ENCODE measurements at regions not wholly inside any gene's neighbourhood (a gene's known extent, or its start where the extent isn't known, plus 50 kb on each side); places are given as distances from the start of the nearest gene placed in this dataset.

GRCh38 chr5:120098902-120099535 is 365.1 kb upstream of the PRR16 start:
- no peak for DNase-seq
- TF ChIP-seq POLR2AphosphoS5 (IDR thresholded peaks at IDR 0.05) (no peak), CTCF (IDR thresholded peaks at IDR 0.05) (no peak), EP300 (IDR thresholded peaks at IDR 0.05) (no peak), POLR2A (IDR thresholded peaks at IDR 0.05) (no peak)
- Histone ChIP-seq H3K36me3 (no peaks in the 10 kb centered on the region), H3K4me1 (no peaks in the 10 kb centered on the region), H3K27ac (no peak overlapping the region), H3K9me3 (no peaks in the 10 kb centered on the region), H3K4me3 (no peak overlapping the region), H3K27me3 (no peaks in the 10 kb centered on the region)
- 56 to 69% methylated on average over 5 of the region's 5 CpGs for WGBS, 2 donors
- intact Hi-C loops (cut with DNase I) = no loop called here

- no peak overlapping the region for H3K27ac ChIP-seq
- no peaks in the 10 kb centered on the region for H3K4me1 ChIP-seq
- DNase-seq = no peak
- no peaks in the 10 kb centered on the region for H3K36me3 ChIP-seq
- no peaks in the 10 kb centered on the region for H3K9me3 ChIP-seq
- intact Hi-C loops (cut with DNase I) = no loop called here
- no peaks in the 10 kb centered on the region for H3K27me3 ChIP-seq
- TF ChIP-seq CTCF (IDR thresholded peaks at IDR 0.05) = no peak
- no peak for TF ChIP-seq POLR2A (IDR thresholded peaks at IDR 0.05)
- TF ChIP-seq POLR2AphosphoS5 (IDR thresholded peaks at IDR 0.05) = no peak
- no peak for TF ChIP-seq EP300 (IDR thresholded peaks at IDR 0.05)
- H3K4me3 ChIP-seq = no peak overlapping the region
These were observed 362.3 kb upstream of the PRR16 start for GRCh38 chr5:120101771-120102170.

GRCh38 chr5:120103495-120103894 is 360.6 kb upstream of the PRR16 start:
- Histone ChIP-seq H3K27ac (no peak overlapping the region), H3K27me3 (no peaks in the 10 kb centered on the region), H3K4me1 (no peaks in the 10 kb centered on the region), H3K4me3 (no peak overlapping the region), H3K36me3 (no peaks in the 10 kb centered on the region), H3K9me3 (no peaks in the 10 kb centered on the region)
- no peak for DNase-seq
- 67 to 72% methylated on average over 2 of the region's 2 CpGs for WGBS, 2 donors
- intact Hi-C loops (cut with DNase I) = no loop called here
- TF ChIP-seq POLR2AphosphoS5 (IDR thresholded peaks at IDR 0.05) (no peak), POLR2A (IDR thresholded peaks at IDR 0.05) (no peak), CTCF (IDR thresholded peaks at IDR 0.05) (no peak), EP300 (IDR thresholded peaks at IDR 0.05) (no peak)

- Histone ChIP-seq H3K4me1 (no peaks in the 10 kb centered on the region), H3K27ac (no peak overlapping the region), H3K27me3 (no peaks in the 10 kb centered on the region), H3K9me3 (no peaks in the 10 kb centered on the region), H3K36me3 (no peaks in the 10 kb centered on the region), H3K4me3 (no peak overlapping the region)
- intact Hi-C loops (cut with DNase I) = no loop called here
- 55 to 65% methylated on average over 1 of the region's 1 CpG for WGBS, 2 donors
- TF ChIP-seq POLR2A (IDR thresholded peaks at IDR 0.05) = no peak
- TF ChIP-seq EP300 (IDR thresholded peaks at IDR 0.05) = no peak
- no peak for TF ChIP-seq POLR2AphosphoS5 (IDR thresholded peaks at IDR 0.05)
- no peak for TF ChIP-seq CTCF (IDR thresholded peaks at IDR 0.05)
- DNase-seq = no peak
These were observed 357.1 kb upstream of the PRR16 start for GRCh38 chr5:120106912-120107525.

All from sigmoid colon (tissue), 6 donors.